A549 (cell line): ENCODE measurements at regions not wholly inside any gene's neighbourhood (a gene's known extent, or its start where the extent isn't known, plus 50 kb on each side); places are given as distances from the start of the nearest gene placed in this dataset.

Experiments
- POLR2A ChIP-seq: IDR thresholded peaks from 2 replicates; pipeline ENCODE4 v1.6.1; 2012; ENCODE audit warnings: mild to moderate bottlenecking, low read length
- SMC3 ChIP-seq: fragments of >200 bp; sonication (Bioruptor Twin); formaldehyde crosslinking; IDR thresholded peaks from 3 replicates; pipeline ENCODE4 v1.6.1; 2018; ENCODE audit warnings: inconsistent platforms

GRCh38 chr12:3380200-3381043, 110.6 kb upstream of the PRMT8 start:
- no peak for TF ChIP-seq SMC3
- TF ChIP-seq POLR2A: no peak
